NCI-H2107 (cell line): ENCODE measurements at regions not wholly inside any gene's neighbourhood (a gene's known extent, or its start where the extent isn't known, plus 50 kb on each side); places are given as distances from the start of the nearest gene placed in this dataset.
"Not testable (repeated sequence)": the region's sequence is repeated elsewhere in the genome, so short reads cannot be mapped to it uniquely, and the experiment has no call there.

Experiments
- DNase-seq: peaks from one replicate; lab custom pipeline; 2025; lab: John Stamatoyannopoulos, UW

DNA sequence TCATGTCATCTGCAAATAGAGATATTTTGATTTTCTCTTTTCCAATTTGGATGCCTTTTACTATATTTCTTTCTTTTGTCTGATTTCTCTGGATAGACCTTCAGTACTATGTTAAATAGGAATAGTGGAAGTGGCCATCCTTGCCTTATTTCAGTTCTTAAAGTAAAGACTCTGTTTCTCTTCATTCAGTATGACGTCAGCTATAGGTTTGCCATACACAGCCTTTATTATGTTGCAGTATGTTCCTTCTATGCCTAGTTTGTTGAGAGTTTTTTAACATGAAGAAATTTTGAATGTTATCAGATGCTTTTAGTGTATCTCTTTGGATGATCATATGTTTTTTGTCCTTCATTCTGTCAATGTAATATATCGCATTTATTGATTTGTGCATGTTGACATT lies 566.7 kb upstream of the ROBO1 start:
- no peak for DNase-seq

DNA sequence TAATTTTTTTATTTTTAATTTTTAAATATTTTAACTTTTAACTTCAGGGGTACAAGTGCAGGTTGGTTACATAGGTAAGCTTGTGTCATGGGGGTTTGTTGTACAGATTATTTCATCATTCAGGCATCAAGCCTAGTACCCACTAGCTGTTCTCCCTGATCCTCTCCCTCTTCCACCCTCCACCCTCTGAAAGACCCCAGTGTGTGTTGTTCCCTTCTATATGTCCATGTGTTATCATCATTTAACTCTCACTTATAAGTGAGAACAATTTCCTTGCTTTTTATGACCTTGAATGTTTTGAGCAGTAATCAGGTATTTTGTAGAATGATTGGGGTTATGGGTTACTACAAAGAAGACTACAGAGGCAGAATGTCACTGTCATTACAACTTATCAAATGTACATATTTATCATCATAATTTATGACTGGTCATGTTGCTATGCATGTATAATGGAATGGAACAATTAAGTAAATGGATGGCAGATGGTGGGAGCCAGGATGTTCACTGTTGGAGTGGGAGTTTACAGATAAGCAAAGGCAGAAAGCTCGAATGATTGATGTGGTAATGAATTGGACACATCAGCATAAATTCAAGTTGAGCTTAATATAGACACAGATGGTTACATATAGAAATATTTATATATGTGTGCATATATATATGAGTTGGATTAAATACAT lies 563.8 kb upstream of the ROBO1 start:
- no peak for DNase-seq

GRCh38 chr3:80314541-80314940 lies 546.7 kb upstream of the ROBO1 start:
- DNase-seq: not testable (repeated sequence)

DNA sequence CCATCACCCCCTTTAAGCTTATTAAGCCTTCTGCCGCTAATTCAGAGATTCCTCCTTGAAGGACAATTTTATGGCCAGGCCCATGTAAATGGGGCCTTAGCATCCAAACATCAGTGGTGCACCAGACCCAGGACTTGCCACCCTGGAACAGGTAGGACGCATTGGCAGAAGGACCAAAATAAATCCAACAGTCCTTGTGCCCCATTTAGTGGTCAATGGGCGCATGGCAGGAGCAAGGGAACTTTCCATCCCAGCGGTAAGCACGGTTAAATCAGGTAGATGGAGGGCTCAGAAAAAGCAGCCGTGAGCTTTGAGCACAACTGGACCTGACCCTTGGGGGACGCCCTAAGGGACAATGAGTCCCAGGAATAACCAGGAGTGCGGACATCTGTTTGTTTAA lies 540.8 kb upstream of the ROBO1 start:
- no peak for DNase-seq

DNA sequence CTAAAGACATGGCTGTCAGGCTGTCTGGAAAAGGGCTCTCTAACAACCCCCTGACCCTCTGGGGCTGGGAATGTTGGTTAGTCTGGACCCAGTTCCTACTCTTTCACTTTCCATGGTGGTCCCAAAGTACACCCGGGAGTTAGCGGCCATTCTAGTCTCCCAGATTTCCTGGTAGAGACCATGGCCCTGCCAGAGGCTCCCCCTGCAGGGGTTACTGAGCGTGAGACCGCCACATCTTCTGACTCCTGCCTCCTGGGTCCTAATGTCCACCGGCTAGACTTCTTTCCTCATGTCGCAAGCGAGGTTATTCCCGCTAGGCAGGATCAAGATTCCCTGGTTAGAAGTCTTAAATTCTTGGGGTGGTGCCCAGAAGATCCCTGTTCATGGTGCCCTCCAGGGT lies 540.0 kb upstream of the ROBO1 start:
- DNase-seq: no peak

GRCh38 chr3:80297720-80298119 lies 529.9 kb upstream of the ROBO1 start:
- DNase-seq: no peak

- DNase-seq: peak; percentile 31
Measured at GRCh38 chr3:80285388-80285787, 517.6 kb upstream of the ROBO1 start.

GRCh38 chr3:80283783-80284182 lies 516.0 kb upstream of the ROBO1 start:
- no peak for DNase-seq

GRCh38 chr3:80278056-80278455 lies 510.3 kb upstream of the ROBO1 start:
- DNase-seq: no peak

DNA sequence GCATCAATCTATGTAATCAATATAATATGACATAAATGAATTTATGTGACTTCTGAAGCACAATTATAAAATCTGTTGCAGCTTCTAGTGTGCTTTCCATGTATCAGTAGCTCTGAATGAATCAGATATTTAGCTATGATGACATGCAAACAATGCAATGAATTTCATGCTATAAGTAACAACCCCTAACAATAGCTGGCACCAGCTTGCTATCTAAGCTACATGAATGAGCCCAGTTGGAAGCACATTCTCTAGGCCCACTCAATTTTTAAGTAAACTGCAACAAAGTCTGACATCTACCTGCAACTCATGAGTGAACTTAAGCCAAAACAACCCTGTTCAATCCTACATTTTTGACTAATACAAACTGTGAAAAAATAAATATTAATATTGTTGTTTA lies 507.3 kb upstream of the ROBO1 start:
- no peak for DNase-seq

GRCh38 chr3:80263260-80263659 lies 495.5 kb upstream of the ROBO1 start:
- no peak for DNase-seq

DNA sequence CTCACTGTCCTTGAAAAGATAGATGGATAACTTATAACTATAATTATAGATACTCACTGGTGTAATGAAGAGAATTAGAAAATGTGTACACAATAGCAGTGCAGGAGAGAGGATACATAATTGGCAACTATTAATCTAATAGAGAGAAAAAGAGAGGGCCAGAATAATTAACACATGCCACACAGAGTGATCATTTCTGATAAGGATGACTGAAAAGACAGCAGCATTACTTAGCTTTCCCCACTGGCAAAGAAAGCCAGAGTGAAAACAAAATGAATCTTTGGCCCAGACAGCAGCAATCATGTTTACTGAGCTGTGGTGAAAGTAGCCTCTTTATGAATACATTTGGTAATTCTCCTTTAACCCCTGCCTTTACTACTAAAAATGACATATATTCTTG lies 493.3 kb upstream of the ROBO1 start:
- no peak for DNase-seq

GRCh38 chr3:80259736-80260135 lies 491.9 kb upstream of the ROBO1 start:
- no peak for DNase-seq

- DNase-seq: no peak
Measured at GRCh38 chr3:80252113-80252512, 484.3 kb upstream of the ROBO1 start.

GRCh38 chr3:80247766-80248165 lies 480.0 kb upstream of the ROBO1 start:
- no peak for DNase-seq

DNA sequence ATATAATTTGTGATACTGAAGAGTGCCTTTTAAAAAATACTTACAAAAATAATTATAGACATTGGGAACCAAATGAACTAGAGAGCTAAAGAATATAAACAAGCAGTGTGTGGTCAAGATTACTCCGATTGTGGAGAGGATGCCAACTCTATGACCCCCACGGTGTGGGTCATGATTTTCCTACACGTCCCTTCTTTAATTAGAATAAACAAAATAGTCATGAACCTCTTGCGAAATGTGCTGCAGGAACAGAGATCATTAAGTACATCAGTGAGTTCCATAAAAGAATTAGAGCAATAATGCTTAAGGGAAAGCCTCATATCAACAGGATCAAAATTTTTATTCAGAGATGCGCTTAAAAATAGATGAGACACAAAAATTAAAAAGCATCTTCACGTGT lies 476.6 kb upstream of the ROBO1 start:
- no peak for DNase-seq

GRCh38 chr3:80241791-80242190 lies 474.0 kb upstream of the ROBO1 start:
- DNase-seq: no peak

GRCh38 chr3:80239301-80239700 lies 471.5 kb upstream of the ROBO1 start:
- DNase-seq: no peak

DNA sequence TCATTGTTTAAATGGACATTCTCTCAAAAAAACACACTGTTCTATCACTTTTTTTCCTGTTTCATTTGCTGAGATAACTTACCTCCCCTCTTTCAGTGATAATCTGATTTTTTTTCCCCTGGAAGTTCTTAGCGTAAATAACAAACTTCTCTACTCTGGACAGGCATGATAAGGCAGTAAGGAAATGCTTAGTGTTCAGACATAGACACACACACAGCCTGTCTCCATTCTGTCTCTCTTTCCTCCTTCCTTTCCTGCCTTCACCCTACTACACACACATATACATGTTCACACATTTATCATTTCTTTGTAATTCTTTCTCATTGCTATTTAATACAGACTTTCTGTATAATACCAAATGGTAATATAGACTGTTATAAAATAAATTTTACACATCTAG lies 470.8 kb upstream of the ROBO1 start:
- DNase-seq: no peak

GRCh38 chr3:80238152-80238551 lies 470.4 kb upstream of the ROBO1 start:
- no peak for DNase-seq

GRCh38 chr3:80234706-80235105 lies 466.9 kb upstream of the ROBO1 start:
- DNase-seq: no peak

DNA sequence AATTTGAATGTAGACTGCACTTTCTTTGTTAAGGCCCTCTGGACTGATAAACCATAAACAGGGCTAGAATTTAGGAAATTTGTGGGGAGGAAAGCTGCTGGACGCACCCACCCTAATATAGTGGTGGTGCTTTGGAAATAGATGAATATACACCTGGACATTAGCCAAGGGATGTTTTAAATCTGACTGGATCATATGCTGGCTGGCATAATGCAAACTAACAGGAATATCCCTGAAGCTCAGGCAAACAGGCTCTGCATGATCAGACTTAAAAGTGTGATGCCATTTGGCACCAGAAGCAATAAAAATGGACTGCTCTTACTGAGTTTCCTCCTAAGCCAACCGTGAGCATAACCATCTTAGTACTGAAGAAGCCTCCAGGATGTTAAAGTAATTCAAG lies 465.8 kb upstream of the ROBO1 start:
- DNase-seq: no peak

DNA sequence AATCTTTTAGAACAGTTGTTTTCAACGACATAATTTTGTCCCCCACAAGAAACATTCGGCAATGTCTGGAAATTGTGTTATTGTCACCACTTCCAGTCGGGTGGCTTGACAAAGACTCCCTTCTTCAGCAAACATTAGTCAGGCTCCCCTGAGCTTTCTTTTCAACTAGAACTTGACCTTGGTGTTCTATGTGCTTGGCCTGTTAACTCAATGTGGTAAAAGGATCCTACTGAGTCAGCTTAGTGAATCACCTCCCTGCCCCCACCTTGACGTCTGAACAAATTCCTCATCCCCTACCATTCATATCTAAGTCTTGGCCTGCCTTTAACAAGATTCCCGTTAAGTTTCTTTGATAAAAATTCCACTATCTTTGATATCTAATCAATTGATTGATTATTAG lies 465.0 kb upstream of the ROBO1 start:
- DNase-seq: no peak

- no peak for DNase-seq
Measured at GRCh38 chr3:80230962-80231361, 463.2 kb upstream of the ROBO1 start.

GRCh38 chr3:80227216-80227615 lies 459.4 kb upstream of the ROBO1 start:
- DNase-seq: no peak
